Gastroesophageal sphincter (tissue), 3 donors: ENCODE measurements at regions not wholly inside any gene's neighbourhood (a gene's known extent, or its start where the extent isn't known, plus 50 kb on each side); places are given as distances from the start of the nearest gene placed in this dataset.

Source experiments
- EP300 ChIP-seq: sonication (generic); formaldehyde crosslinking; IDR thresholded peaks from one replicate; pipeline ENCODE4 v1.6.1; 2017; ENCODE audit warnings: antibody characterized with exemption, mild to moderate bottlenecking
- POLR2A ChIP-seq, 2 donors: fragments of 450-650 bp; IDR thresholded peaks; one replicate each; pipeline ENCODE4 v1.6.1; 2017; ENCODE audit warnings: antibody characterized with exemption in 2 of 2, mild to moderate bottlenecking in 2 of 2, moderate library complexity in 1 of 2
- POLR2AphosphoS5 ChIP-seq: sonication (generic); formaldehyde crosslinking; IDR thresholded peaks from one replicate; pipeline ENCODE4 v1.6.1; 2017; ENCODE audit warnings: antibody characterized with exemption
- TF ChIP-seq, protein P1 (sequence below), 4 experiments: fragments of 200-600 bp in 2 of 4; fragments of 450-650 bp in 2 of 4; sonication (generic) in 1 of 4; IDR thresholded peaks; one replicate each; pipeline ENCODE4 v1.5.1; 2017 to 2019; ENCODE audit warnings: antibody characterized with exemption in 4 of 4, mild to moderate bottlenecking in 2 of 4, moderate library complexity in 2 of 4

DNA sequence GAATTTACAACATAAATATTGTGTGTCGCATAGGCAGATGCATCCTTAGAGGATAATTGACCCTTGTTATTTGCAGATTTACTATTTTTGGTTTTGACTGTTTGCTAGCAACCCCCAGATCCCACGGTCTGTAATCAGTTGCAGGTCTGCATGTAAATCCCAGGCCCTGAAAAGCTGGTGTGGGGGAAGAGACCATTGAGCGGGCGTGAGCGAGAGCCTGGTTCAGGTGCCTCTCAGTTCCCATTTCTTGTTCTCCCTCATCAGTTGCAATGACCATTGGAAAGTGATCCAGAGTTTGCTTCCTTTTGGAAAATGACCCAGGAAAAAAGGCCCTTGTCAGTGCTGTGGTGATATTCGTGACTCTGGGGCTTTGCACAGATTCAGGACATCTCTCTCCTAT, 238.9 kb downstream of the UACA start:
- TF ChIP-seq, protein P1, sequence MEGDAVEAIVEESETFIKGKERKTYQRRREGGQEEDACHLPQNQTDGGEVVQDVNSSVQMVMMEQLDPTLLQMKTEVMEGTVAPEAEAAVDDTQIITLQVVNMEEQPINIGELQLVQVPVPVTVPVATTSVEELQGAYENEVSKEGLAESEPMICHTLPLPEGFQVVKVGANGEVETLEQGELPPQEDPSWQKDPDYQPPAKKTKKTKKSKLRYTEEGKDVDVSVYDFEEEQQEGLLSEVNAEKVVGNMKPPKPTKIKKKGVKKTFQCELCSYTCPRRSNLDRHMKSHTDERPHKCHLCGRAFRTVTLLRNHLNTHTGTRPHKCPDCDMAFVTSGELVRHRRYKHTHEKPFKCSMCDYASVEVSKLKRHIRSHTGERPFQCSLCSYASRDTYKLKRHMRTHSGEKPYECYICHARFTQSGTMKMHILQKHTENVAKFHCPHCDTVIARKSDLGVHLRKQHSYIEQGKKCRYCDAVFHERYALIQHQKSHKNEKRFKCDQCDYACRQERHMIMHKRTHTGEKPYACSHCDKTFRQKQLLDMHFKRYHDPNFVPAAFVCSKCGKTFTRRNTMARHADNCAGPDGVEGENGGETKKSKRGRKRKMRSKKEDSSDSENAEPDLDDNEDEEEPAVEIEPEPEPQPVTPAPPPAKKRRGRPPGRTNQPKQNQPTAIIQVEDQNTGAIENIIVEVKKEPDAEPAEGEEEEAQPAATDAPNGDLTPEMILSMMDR (IDR thresholded peaks at IDR 0.05) = no peak
- TF ChIP-seq EP300 = no peak
- no peak for TF ChIP-seq POLR2AphosphoS5
- no peak for TF ChIP-seq POLR2A (IDR thresholded peaks at IDR 0.05)
